ENCODE measurements at regions not wholly inside any gene's neighbourhood (a gene's known extent, or its start where the extent isn't known, plus 50 kb on each side); places are given as distances from the start of the nearest gene placed in this dataset.
A peak's percentile ranks its signal among the peaks of the same experiment; 100 is the strongest.

GRCh38 chr3:150114873-150115540, 144.3 kb upstream of the PFN2 start:
- TF ChIP-seq ZNF274 (IDR thresholded peaks at IDR 0.05; ENCODE audit: low read depth, low read length) (no peak), SUZ12 (IDR thresholded peaks at IDR 0.05; ENCODE audit: extremely low read depth, insufficient read depth, insufficient read length) (no peak), YY1 (IDR thresholded peaks at IDR 0.05; ENCODE audit: insufficient read depth, insufficient read length) (no peak)
- Histone ChIP-seq H3K27me3 (ENCODE audit: insufficient read depth, insufficient read length) (no peaks in the 10 kb centered on the region), H3K9me3 (ENCODE audit: insufficient read depth, low read length) (no peaks in the 10 kb centered on the region), H3K9ac (ENCODE audit: insufficient read length, low read depth) (no peak overlapping the region), H3K4me3 (ENCODE audit: insufficient read length, low read depth) (no peak overlapping the region), H3K36me3 (ENCODE audit: insufficient read depth, insufficient read length, low read length) (no peaks in the 10 kb centered on the region), H3K4me1 (ENCODE audit: insufficient read depth, insufficient read length) (peaks cover 4% of the 10 kb centered on the region)
- no peak for DNase-seq (ENCODE audit: low read depth, low spot score)

- Histone ChIP-seq H3K4me3 (ENCODE audit: insufficient read length, low read depth) (no peak overlapping the region), H3K9me3 (ENCODE audit: insufficient read depth, low read length) (no peaks in the 10 kb centered on the region), H3K4me1 (ENCODE audit: insufficient read depth, insufficient read length) (peaks cover 4% of the 10 kb centered on the region), H3K9ac (ENCODE audit: insufficient read length, low read depth) (no peak overlapping the region), H3K27me3 (ENCODE audit: insufficient read depth, insufficient read length) (no peaks in the 10 kb centered on the region), H3K36me3 (ENCODE audit: insufficient read depth, insufficient read length, low read length) (no peaks in the 10 kb centered on the region)
- TF ChIP-seq ZNF274 (IDR thresholded peaks at IDR 0.05; ENCODE audit: low read depth, low read length) (no peak), YY1 (IDR thresholded peaks at IDR 0.05; ENCODE audit: insufficient read depth, insufficient read length) (no peak), SUZ12 (IDR thresholded peaks at IDR 0.05; ENCODE audit: extremely low read depth, insufficient read depth, insufficient read length) (no peak)
- DNase-seq (ENCODE audit: low read depth, low spot score) = no peak
Measured at GRCh38 chr3:150114273-150114672, 143.6 kb upstream of the PFN2 start.

GRCh38 chr3:150110097-150110496, 139.4 kb upstream of the PFN2 start:
- no peak overlapping the region for H3K4me3 ChIP-seq (ENCODE audit: insufficient read length, low read depth)
- no peak overlapping the region for H3K9ac ChIP-seq (ENCODE audit: insufficient read length, low read depth)
- TF ChIP-seq ZNF274 (IDR thresholded peaks at IDR 0.05; ENCODE audit: low read depth, low read length) (no peak), SUZ12 (IDR thresholded peaks at IDR 0.05; ENCODE audit: extremely low read depth, insufficient read depth, insufficient read length) (no peak), YY1 (IDR thresholded peaks at IDR 0.05; ENCODE audit: insufficient read depth, insufficient read length) (no peak)
- H3K9me3 ChIP-seq (ENCODE audit: insufficient read depth, low read length) = no peaks in the 10 kb centered on the region
- DNase-seq (ENCODE audit: low read depth, low spot score) = no peak
- no peaks in the 10 kb centered on the region for H3K36me3 ChIP-seq (ENCODE audit: insufficient read depth, insufficient read length, low read length)
- H3K4me1 ChIP-seq (ENCODE audit: insufficient read depth, insufficient read length) = peaks cover 8% of the 10 kb centered on the region
- no peaks in the 10 kb centered on the region for H3K27me3 ChIP-seq (ENCODE audit: insufficient read depth, insufficient read length)

GRCh38 chr3:150107429-150108175, 136.9 kb upstream of the PFN2 start:
- Histone ChIP-seq H3K36me3 (ENCODE audit: insufficient read depth, insufficient read length, low read length) (no peaks in the 10 kb centered on the region), H3K4me3 (ENCODE audit: insufficient read length, low read depth) (no peak overlapping the region), H3K9me3 (ENCODE audit: insufficient read depth, low read length) (no peaks in the 10 kb centered on the region), H3K27me3 (ENCODE audit: insufficient read depth, insufficient read length) (no peaks in the 10 kb centered on the region), H3K4me1 (ENCODE audit: insufficient read depth, insufficient read length) (peaks cover 5% of the 10 kb centered on the region), H3K9ac (ENCODE audit: insufficient read length, low read depth) (peak overlapping the region; percentile 7)
- no peak for TF ChIP-seq YY1 (IDR thresholded peaks at IDR 0.05; ENCODE audit: insufficient read depth, insufficient read length)
- TF ChIP-seq SUZ12 (IDR thresholded peaks at IDR 0.05; ENCODE audit: extremely low read depth, insufficient read depth, insufficient read length) = no peak
- TF ChIP-seq ZNF274 (IDR thresholded peaks at IDR 0.05; ENCODE audit: low read depth, low read length) = no peak
- no peak for DNase-seq (ENCODE audit: low read depth, low spot score)

- Histone ChIP-seq H3K27me3 (ENCODE audit: insufficient read depth, insufficient read length) (no peaks in the 10 kb centered on the region), H3K4me3 (ENCODE audit: insufficient read length, low read depth) (no peak overlapping the region), H3K9ac (ENCODE audit: insufficient read length, low read depth) (no peak overlapping the region), H3K9me3 (ENCODE audit: insufficient read depth, low read length) (peaks cover 2% of the 10 kb centered on the region), H3K4me1 (ENCODE audit: insufficient read depth, insufficient read length) (peaks cover 5% of the 10 kb centered on the region), H3K36me3 (ENCODE audit: insufficient read depth, insufficient read length, low read length) (no peaks in the 10 kb centered on the region)
- TF ChIP-seq SUZ12 (IDR thresholded peaks at IDR 0.05; ENCODE audit: extremely low read depth, insufficient read depth, insufficient read length) (no peak), YY1 (IDR thresholded peaks at IDR 0.05; ENCODE audit: insufficient read depth, insufficient read length) (no peak), ZNF274 (IDR thresholded peaks at IDR 0.05; ENCODE audit: low read depth, low read length) (no peak)
- peak; percentile 80 for DNase-seq (ENCODE audit: low read depth, low spot score)
Measured at GRCh38 chr3:150106740-150107428, 136.2 kb upstream of the PFN2 start.

- H3K27me3 ChIP-seq (ENCODE audit: insufficient read depth, insufficient read length) = no peaks in the 10 kb centered on the region
- H3K9me3 ChIP-seq (ENCODE audit: insufficient read depth, low read length) = peaks cover 10% of the 10 kb centered on the region
- H3K36me3 ChIP-seq (ENCODE audit: insufficient read depth, insufficient read length, low read length) = no peaks in the 10 kb centered on the region
- no peak overlapping the region for H3K9ac ChIP-seq (ENCODE audit: insufficient read length, low read depth)
- no peak for DNase-seq (ENCODE audit: low read depth, low spot score)
- TF ChIP-seq ZNF274 (IDR thresholded peaks at IDR 0.05; ENCODE audit: low read depth, low read length) (no peak), YY1 (IDR thresholded peaks at IDR 0.05; ENCODE audit: insufficient read depth, insufficient read length) (no peak), SUZ12 (IDR thresholded peaks at IDR 0.05; ENCODE audit: extremely low read depth, insufficient read depth, insufficient read length) (no peak)
- peaks cover 5% of the 10 kb centered on the region for H3K4me1 ChIP-seq (ENCODE audit: insufficient read depth, insufficient read length)
- no peak overlapping the region for H3K4me3 ChIP-seq (ENCODE audit: insufficient read length, low read depth)
Measured at GRCh38 chr3:150105886-150106612, 135.4 kb upstream of the PFN2 start.

Data from NT2/D1 (cell line).